ENCODE measurements at regions not wholly inside any gene's neighbourhood (a gene's known extent, or its start where the extent isn't known, plus 50 kb on each side); places are given as distances from the start of the nearest gene placed in this dataset.

DNA sequence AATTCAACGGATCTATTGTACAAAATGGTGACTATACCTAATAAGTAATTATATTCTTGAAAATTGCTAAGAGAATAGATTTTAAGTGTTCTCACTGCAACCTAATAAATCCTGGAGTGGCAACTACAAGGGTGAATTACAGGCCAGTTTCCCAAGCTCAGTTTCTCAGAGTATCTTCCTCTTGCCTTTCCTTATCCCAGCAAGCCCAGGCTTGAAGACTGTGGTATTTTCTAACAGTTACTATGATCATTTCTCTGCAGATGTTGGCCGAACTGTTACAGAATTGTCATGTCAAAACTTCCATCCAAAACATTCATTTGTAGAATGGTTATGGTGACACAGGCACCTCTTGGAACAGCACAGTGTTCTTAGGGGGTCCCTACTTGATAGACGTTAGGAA, 138.1 kb upstream of the PTCHD4 start:
- Histone ChIP-seq H4K91ac (ENCODE audit: insufficient read length, low read depth, low read length) (no peak overlapping the region), H3K9me3 (ENCODE audit: control insufficient read depth, low read depth, low read length) (no peaks in the 10 kb centered on the region), H3K18ac (ENCODE audit: insufficient read length, low read depth, low read length) (no peak overlapping the region), H3K4ac (ENCODE audit: low read depth, low read length) (no peak overlapping the region), H2BK5ac (ENCODE audit: insufficient read length, low read length) (no peak overlapping the region), H3K56ac (ENCODE audit: insufficient read length, low read depth, low read length) (no peak overlapping the region), H3K79me2 (ENCODE audit: insufficient read depth, low read length) (no peaks in the 10 kb centered on the region), H3K9ac (ENCODE audit: extremely low read depth, insufficient read length, low read length) (no peak overlapping the region), H3K27me3 (ENCODE audit: insufficient read depth, low read length) (no peaks in the 10 kb centered on the region), H3K23ac (ENCODE audit: insufficient read length, low read depth, low read length) (no peak overlapping the region), H3K4me2 (ENCODE audit: insufficient read depth, insufficient read length, low read length) (no peak overlapping the region), H3K4me1 (ENCODE audit: insufficient read depth, low read length) (no peaks in the 10 kb centered on the region), H4K20me1 (ENCODE audit: control insufficient read depth, insufficient read depth, insufficient read length) (no peaks in the 10 kb centered on the region), H2BK20ac (ENCODE audit: low read depth, low read length, poor library complexity, severe bottlenecking) (no peak overlapping the region), H3K27ac (ENCODE audit: insufficient read length, low read depth, low read length) (no peak overlapping the region), H2BK120ac (ENCODE audit: low read depth, low read length, poor library complexity, severe bottlenecking) (no peak overlapping the region), H3T11ph (ENCODE audit: low read length) (no peak overlapping the region), H3K14ac (ENCODE audit: insufficient read depth, low read length) (no peak overlapping the region), H4K5ac (ENCODE audit: insufficient read length, low read depth, low read length) (no peak overlapping the region), H3K79me1 (ENCODE audit: insufficient read depth, low read depth, low read length, poor library complexity, severe bottlenecking) (no peaks in the 10 kb centered on the region), H2BK15ac (ENCODE audit: low read depth, low read length) (no peak overlapping the region), H2AK5ac (ENCODE audit: insufficient read length, low read length) (no peak overlapping the region), H2AFZ (ENCODE audit: low read length) (no peak overlapping the region), H4K8ac (replicated peaks; ENCODE audit: insufficient read length, low read depth, low read length) (no peak overlapping the region), H2BK12ac (ENCODE audit: insufficient read length, low read depth, low read length) (no peak overlapping the region), H3K23me2 (ENCODE audit: insufficient read length, low read depth, low read length, poor library complexity, severe bottlenecking) (no peaks in the 10 kb centered on the region)
- no peak for DNase-seq
- no CpG with 5 or more reads among the region's 3 CpGs for WGBS (ENCODE audit: extremely low coverage, insufficient read length, low lambda C conversion rate)
- no peaks in the 10 kb centered on the region for H3K36me3 Mint-ChIP-seq (ENCODE audit: insufficient read depth in 1 of 3, low read depth in 3 of 3)
- TF ChIP-seq, protein P1, sequence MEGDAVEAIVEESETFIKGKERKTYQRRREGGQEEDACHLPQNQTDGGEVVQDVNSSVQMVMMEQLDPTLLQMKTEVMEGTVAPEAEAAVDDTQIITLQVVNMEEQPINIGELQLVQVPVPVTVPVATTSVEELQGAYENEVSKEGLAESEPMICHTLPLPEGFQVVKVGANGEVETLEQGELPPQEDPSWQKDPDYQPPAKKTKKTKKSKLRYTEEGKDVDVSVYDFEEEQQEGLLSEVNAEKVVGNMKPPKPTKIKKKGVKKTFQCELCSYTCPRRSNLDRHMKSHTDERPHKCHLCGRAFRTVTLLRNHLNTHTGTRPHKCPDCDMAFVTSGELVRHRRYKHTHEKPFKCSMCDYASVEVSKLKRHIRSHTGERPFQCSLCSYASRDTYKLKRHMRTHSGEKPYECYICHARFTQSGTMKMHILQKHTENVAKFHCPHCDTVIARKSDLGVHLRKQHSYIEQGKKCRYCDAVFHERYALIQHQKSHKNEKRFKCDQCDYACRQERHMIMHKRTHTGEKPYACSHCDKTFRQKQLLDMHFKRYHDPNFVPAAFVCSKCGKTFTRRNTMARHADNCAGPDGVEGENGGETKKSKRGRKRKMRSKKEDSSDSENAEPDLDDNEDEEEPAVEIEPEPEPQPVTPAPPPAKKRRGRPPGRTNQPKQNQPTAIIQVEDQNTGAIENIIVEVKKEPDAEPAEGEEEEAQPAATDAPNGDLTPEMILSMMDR (conservative IDR thresholded peaks at IDR 0.05): no peak
- H3K27ac Mint-ChIP-seq: no peak overlapping the region
- H3K4me1 Mint-ChIP-seq: peaks cover 2 to 11% of the 10 kb centered on the region in 2 experiments; a peak in 2 of 4 replicates
- H3K9me3 Mint-ChIP-seq: no peaks in the 10 kb centered on the region
- no peaks in the 10 kb centered on the region for H3K27me3 Mint-ChIP-seq (ENCODE audit: low read depth)
- H3K4me3 Mint-ChIP-seq: no peak overlapping the region

Data from H9 (cell line).